ENCODE measurements at regions not wholly inside any gene's neighbourhood (a gene's known extent, or its start where the extent isn't known, plus 50 kb on each side); places are given as distances from the start of the nearest gene placed in this dataset.

DNA sequence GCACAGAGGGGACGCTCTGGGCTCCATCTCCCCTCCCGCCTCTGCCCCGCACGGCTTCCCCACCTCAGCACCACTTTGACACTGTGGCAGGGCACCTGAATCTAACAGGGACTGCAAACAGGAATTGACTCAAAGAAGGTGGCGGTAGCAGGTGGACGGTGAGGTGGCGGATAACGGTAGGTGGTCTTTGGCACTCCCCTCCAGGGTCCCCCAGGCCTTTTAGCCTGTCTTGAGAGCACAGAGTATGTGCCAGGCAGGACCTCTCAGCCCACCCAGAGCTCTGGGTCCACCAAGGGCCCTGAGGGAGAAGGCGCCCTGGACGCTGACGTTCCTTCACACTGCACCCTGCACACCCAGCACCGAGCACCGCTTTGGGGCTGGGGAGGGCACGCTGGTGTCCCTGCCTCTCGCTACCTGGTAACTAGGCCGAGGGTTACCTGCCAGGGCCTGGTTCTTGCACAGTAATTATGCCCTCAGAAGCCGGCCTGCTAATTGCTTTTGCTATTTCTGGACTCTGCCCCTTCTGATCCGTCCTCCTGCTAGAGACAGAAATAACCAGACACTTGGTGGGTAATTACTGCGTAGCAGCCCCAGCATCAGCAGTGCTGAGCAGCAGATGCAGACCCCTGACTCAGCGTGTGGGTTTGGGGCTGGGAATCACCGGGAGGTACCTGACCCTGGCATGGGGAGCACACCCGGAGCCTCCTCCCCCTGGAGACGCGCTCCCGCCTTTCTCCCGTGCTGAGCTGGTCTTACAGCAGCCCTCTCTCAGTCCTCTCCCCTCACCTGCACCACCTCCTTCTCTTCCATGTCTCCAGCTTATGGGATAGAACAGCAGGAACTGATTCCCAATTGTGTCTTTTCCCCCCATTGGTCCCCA, 103.3 kb upstream of the B3GAT1 start:
- TF ChIP-seq, protein P1, sequence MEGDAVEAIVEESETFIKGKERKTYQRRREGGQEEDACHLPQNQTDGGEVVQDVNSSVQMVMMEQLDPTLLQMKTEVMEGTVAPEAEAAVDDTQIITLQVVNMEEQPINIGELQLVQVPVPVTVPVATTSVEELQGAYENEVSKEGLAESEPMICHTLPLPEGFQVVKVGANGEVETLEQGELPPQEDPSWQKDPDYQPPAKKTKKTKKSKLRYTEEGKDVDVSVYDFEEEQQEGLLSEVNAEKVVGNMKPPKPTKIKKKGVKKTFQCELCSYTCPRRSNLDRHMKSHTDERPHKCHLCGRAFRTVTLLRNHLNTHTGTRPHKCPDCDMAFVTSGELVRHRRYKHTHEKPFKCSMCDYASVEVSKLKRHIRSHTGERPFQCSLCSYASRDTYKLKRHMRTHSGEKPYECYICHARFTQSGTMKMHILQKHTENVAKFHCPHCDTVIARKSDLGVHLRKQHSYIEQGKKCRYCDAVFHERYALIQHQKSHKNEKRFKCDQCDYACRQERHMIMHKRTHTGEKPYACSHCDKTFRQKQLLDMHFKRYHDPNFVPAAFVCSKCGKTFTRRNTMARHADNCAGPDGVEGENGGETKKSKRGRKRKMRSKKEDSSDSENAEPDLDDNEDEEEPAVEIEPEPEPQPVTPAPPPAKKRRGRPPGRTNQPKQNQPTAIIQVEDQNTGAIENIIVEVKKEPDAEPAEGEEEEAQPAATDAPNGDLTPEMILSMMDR (IDR thresholded peaks at IDR 0.05): no peak
- no peak for TF ChIP-seq POLR2AphosphoS5 (IDR thresholded peaks at IDR 0.05; ENCODE audit: insufficient read depth in 1 of 2, low read depth in 1 of 2)
